ENCODE measurements at regions not wholly inside any gene's neighbourhood (a gene's known extent, or its start where the extent isn't known, plus 50 kb on each side); places are given as distances from the start of the nearest gene placed in this dataset.
"Not testable (repeated sequence)": the region's sequence is repeated elsewhere in the genome, so short reads cannot be mapped to it uniquely, and the experiment has no call there.

DNA sequence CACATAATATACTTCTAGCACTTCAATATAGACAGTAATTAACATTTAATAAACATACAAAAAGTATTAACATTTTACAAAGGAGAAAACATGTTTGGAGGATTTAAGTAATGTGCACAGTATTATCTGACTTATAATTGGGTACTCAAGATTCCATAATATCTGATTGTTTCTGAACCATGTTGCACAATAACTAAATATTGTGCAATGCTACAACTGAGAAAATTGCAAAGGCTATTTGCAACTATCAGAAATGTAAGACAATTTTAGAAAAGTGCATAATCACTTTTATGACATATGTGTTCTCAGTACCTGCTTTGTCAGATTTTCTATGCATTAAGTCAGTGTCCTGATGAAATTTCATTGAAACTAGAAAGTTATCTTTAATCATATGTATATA lies 934.6 kb downstream of the SOCS6 start:
- Mint-ChIP-seq H3K4me3 (no peak overlapping the region), H3K4me1 (ENCODE audit: low read depth) (no peaks in the 10 kb centered on the region), H3K36me3 (ENCODE audit: low read depth) (no peaks in the 10 kb centered on the region), H3K27me3 (ENCODE audit: insufficient read depth) (no peaks in the 10 kb centered on the region), H3K27ac (no peak overlapping the region), H3K9me3 (peaks cover 49% of the 10 kb centered on the region)
- TF ChIP-seq, protein P1, sequence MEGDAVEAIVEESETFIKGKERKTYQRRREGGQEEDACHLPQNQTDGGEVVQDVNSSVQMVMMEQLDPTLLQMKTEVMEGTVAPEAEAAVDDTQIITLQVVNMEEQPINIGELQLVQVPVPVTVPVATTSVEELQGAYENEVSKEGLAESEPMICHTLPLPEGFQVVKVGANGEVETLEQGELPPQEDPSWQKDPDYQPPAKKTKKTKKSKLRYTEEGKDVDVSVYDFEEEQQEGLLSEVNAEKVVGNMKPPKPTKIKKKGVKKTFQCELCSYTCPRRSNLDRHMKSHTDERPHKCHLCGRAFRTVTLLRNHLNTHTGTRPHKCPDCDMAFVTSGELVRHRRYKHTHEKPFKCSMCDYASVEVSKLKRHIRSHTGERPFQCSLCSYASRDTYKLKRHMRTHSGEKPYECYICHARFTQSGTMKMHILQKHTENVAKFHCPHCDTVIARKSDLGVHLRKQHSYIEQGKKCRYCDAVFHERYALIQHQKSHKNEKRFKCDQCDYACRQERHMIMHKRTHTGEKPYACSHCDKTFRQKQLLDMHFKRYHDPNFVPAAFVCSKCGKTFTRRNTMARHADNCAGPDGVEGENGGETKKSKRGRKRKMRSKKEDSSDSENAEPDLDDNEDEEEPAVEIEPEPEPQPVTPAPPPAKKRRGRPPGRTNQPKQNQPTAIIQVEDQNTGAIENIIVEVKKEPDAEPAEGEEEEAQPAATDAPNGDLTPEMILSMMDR (IDR thresholded peaks at IDR 0.05) = no peak
- DNase-seq = no peak

DNA sequence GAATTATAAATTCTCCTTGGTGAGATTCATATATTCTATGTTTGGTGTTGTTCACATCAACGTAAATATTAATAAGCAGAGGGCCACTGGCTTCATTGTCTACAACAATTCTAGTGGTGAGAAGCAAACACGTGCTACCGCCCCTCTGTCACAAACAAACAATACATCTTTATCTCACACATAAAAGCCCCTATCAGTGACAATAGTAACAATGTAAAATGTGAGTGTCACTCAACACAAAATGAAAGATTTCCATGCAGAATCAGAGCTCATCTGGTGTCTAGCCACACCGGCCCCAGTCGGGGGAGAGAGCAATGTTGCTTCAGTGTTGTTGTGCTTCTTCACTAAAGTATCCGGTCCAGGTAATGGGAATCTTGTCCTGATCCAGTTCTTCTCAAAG lies 932.6 kb downstream of the SOCS6 start:
- Mint-ChIP-seq H3K36me3 (ENCODE audit: low read depth) (no peaks in the 10 kb centered on the region), H3K27me3 (ENCODE audit: insufficient read depth) (no peaks in the 10 kb centered on the region), H3K27ac (no peak overlapping the region), H3K9me3 (peaks cover 55% of the 10 kb centered on the region), H3K4me3 (no peak overlapping the region), H3K4me1 (ENCODE audit: low read depth) (no peaks in the 10 kb centered on the region)
- TF ChIP-seq, protein P1 (IDR thresholded peaks at IDR 0.05) = no peak
- DNase-seq = no peak

DNA sequence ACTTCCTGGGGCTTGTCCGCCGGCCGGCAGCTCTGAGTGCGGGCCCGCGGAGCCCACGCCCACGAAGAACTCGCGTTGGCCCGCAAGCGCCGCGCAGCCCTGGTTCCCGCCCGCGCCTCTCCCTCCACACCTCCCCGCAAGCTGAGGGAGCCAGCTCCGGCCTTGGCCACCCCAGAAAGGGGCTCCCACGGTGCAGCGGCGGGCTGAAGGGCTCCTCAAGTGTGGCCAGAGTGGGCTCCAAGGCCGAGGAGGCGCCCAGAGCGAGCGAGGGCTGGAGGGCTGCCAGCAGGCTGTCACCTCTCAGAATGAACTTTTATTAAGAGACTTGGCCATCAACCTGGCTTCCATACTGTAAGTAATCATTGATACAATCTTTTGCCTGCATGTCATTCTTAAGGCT lies 923.9 kb downstream of the SOCS6 start:
- H3K27ac Mint-ChIP-seq; H3K4me1 Mint-ChIP-seq (ENCODE audit: low read depth); DNase-seq; H3K27me3 Mint-ChIP-seq (ENCODE audit: insufficient read depth); H3K4me3 Mint-ChIP-seq; H3K36me3 Mint-ChIP-seq (ENCODE audit: low read depth): not testable (repeated sequence)
- H3K9me3 Mint-ChIP-seq = peaks cover 41% of the 10 kb centered on the region

DNA sequence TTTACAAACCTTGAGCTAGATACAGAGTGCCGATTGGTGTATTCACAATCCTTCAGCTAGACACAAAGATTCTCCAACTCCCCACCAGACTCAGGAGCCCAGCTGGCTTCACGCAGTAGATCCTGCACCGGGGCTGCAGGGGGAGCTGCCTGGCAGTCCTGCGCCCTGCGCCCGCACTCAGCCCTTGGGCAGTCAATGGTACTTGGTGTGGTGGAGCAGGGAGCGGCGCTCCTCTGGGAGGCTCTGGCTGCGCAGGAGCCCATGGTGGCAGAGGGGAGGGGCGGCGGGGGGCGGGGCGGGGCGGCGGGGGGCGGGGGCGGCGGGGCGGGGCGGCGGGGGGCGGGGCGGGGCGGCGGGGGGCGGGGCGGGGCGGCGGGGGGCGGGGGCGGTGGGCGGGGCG lies 923.4 kb downstream of the SOCS6 start:
- no peak for DNase-seq
- Mint-ChIP-seq H3K9me3 (peaks cover 40% of the 10 kb centered on the region), H3K4me3 (no peak overlapping the region), H3K4me1 (ENCODE audit: low read depth) (no peaks in the 10 kb centered on the region), H3K27ac (no peak overlapping the region), H3K27me3 (ENCODE audit: insufficient read depth) (no peaks in the 10 kb centered on the region; the same call in 1 of the 2 replicates), H3K36me3 (ENCODE audit: low read depth) (no peaks in the 10 kb centered on the region)
- TF ChIP-seq, protein P1 (IDR thresholded peaks at IDR 0.05) = no peak

DNA sequence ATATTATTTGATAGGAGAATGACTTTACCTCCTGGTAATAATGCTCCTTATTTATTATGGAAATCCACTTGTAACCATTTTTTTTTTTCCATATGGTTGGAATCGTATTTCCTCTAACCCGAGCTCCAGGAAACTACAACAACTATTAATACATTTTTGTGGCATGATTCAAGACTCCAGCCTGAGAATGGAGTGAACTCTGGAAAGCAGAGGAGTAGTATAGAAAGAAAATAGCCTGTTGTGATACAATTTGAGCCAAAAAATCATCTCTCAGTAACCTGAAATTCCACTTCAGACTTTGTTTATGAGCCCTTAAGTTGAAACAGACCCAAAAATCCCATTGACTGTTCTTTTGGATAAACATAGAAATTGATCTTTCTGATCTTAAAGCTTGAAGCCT lies 921.1 kb downstream of the SOCS6 start:
- H3K4me3 Mint-ChIP-seq = no peak overlapping the region
- H3K36me3 Mint-ChIP-seq (ENCODE audit: low read depth) = no peaks in the 10 kb centered on the region
- no peaks in the 10 kb centered on the region; the same call in 1 of the 2 replicates for H3K27me3 Mint-ChIP-seq (ENCODE audit: insufficient read depth)
- DNase-seq = no peak
- H3K27ac Mint-ChIP-seq = no peak overlapping the region
- TF ChIP-seq, protein P1 (IDR thresholded peaks at IDR 0.05) = no peak
- H3K9me3 Mint-ChIP-seq = peaks cover 35% of the 10 kb centered on the region
- no peaks in the 10 kb centered on the region for H3K4me1 Mint-ChIP-seq (ENCODE audit: low read depth)

DNA sequence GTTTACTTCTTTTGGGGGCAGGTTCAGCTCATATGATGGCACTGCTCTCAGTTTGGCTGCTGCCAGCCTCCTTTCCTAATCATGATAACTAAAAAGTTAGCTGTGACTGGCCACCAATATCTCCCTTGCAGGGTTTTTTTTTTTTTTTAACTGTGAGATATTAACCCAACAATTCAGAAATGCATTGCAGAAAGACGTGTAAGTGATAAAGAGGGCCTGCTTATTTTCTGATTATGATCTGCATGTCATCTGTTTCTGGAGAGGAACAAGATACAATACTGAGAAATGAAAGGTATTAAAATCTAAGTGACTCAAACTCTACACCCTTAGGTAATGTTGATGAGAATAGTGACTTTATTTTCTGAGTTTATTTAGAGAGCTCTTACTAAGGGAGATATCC lies 905.6 kb downstream of the SOCS6 start:
- TF ChIP-seq, protein P1 (IDR thresholded peaks at IDR 0.05) = no peak
- no peak for DNase-seq
- Mint-ChIP-seq H3K4me1 (ENCODE audit: low read depth) (no peaks in the 10 kb centered on the region), H3K27ac (no peak overlapping the region), H3K9me3 (peaks cover 23% of the 10 kb centered on the region), H3K27me3 (ENCODE audit: insufficient read depth) (no peaks in the 10 kb centered on the region), H3K4me3 (no peak overlapping the region), H3K36me3 (ENCODE audit: low read depth) (no peaks in the 10 kb centered on the region)
